Stomach (tissue), 4 donors: ENCODE measurements at regions not wholly inside any gene's neighbourhood (a gene's known extent, or its start where the extent isn't known, plus 50 kb on each side); places are given as distances from the start of the nearest gene placed in this dataset.

Source experiments
- EP300 ChIP-seq: sonication (generic); formaldehyde crosslinking; IDR thresholded peaks from one replicate; pipeline ENCODE4 v1.6.1; 2017; ENCODE audit warnings: antibody characterized with exemption
- POLR2AphosphoS5 ChIP-seq, 3 donors: sonication (generic); formaldehyde crosslinking; IDR thresholded peaks; one replicate each; pipeline ENCODE4 v1.6.1; 2016; ENCODE audit warnings: antibody characterized with exemption in 3 of 3
- TF ChIP-seq, protein P1 (sequence below), 7 experiments: fragments of 450-650 bp in 4 of 7; fragments of 200-600 bp in 3 of 7; sonication (generic) in 3 of 7; IDR thresholded peaks; one replicate each; pipeline ENCODE4 v1.5.1; 2016 to 2019; ENCODE audit warnings: antibody characterized with exemption in 7 of 7, control low read depth in 2 of 7, mild to moderate bottlenecking in 1 of 7

DNA sequence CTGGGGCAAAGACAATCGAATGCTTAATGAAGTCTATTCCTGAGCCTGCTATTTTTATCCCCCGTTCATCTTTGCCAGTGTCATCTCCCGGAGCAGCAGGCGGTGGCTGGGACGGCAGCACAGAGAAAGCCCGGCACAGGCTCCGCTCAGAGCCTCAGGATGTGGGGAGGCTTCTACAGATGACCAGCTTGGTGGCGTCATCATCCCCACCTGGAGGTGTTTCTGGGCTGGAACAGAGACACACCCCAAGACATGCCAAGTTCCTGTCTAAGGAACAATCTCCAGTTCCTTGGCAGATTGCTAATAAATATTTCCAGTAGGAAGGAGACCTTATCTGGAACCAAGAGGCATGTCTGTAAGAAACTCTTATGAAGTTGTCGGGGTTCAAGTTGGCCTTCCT lies 552.4 kb upstream of the MGMT start:
- TF ChIP-seq EP300 (no peak), POLR2AphosphoS5 (IDR thresholded peaks at IDR 0.05) (no peak)
- TF ChIP-seq, protein P1, sequence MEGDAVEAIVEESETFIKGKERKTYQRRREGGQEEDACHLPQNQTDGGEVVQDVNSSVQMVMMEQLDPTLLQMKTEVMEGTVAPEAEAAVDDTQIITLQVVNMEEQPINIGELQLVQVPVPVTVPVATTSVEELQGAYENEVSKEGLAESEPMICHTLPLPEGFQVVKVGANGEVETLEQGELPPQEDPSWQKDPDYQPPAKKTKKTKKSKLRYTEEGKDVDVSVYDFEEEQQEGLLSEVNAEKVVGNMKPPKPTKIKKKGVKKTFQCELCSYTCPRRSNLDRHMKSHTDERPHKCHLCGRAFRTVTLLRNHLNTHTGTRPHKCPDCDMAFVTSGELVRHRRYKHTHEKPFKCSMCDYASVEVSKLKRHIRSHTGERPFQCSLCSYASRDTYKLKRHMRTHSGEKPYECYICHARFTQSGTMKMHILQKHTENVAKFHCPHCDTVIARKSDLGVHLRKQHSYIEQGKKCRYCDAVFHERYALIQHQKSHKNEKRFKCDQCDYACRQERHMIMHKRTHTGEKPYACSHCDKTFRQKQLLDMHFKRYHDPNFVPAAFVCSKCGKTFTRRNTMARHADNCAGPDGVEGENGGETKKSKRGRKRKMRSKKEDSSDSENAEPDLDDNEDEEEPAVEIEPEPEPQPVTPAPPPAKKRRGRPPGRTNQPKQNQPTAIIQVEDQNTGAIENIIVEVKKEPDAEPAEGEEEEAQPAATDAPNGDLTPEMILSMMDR (IDR thresholded peaks at IDR 0.05), result no peak
